Fibroblast of lung (primary cell): ENCODE measurements at regions not wholly inside any gene's neighbourhood (a gene's known extent, or its start where the extent isn't known, plus 50 kb on each side); places are given as distances from the start of the nearest gene placed in this dataset.

Experiments used
- EZH2 ChIP-seq: IDR thresholded peaks from 2 replicates; pipeline ENCODE4 v1.5.1; 2012; ENCODE audit warnings: low read length, control low read depth, mild to moderate bottlenecking; ENCODE audit errors: missing control alignments
- TF ChIP-seq, protein P1 (sequence below), 2 donors: IDR thresholded peaks in 1 of 2; conservative IDR thresholded peaks in 1 of 2; 1 replicate in 1 of 2; 2 replicates in 1 of 2; pipeline ENCODE4 v1.5.1; 2011 to 2012; ENCODE audit warnings: low read length in 2 of 2, control low read depth in 1 of 2, inconsistent platforms in 1 of 2, low read depth in 1 of 2, mild to moderate bottlenecking in 1 of 2

DNA sequence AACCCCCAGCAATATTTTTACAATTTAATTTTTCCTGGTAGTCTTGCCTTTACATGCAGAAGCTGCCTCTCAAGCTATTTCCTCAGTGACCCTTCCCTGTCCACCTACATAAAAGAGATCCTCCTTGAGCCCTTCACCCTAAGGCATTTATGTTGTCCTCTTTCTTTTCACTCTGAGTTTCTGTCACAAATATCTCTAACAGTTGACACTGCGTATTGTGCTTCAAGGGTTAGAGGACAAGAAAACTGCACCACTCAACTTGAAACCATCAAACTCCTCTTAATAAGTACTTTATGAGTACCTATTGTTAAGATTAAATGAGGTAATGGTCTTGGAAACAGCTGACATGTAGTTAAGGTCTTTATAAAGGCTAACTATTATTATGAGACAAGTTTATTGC, 557.7 kb downstream of the TRHDE start:
- TF ChIP-seq, protein P1, sequence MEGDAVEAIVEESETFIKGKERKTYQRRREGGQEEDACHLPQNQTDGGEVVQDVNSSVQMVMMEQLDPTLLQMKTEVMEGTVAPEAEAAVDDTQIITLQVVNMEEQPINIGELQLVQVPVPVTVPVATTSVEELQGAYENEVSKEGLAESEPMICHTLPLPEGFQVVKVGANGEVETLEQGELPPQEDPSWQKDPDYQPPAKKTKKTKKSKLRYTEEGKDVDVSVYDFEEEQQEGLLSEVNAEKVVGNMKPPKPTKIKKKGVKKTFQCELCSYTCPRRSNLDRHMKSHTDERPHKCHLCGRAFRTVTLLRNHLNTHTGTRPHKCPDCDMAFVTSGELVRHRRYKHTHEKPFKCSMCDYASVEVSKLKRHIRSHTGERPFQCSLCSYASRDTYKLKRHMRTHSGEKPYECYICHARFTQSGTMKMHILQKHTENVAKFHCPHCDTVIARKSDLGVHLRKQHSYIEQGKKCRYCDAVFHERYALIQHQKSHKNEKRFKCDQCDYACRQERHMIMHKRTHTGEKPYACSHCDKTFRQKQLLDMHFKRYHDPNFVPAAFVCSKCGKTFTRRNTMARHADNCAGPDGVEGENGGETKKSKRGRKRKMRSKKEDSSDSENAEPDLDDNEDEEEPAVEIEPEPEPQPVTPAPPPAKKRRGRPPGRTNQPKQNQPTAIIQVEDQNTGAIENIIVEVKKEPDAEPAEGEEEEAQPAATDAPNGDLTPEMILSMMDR (conservative IDR thresholded peaks at IDR 0.05 in 1 of 2, IDR thresholded peaks at IDR 0.05 in 1 of 2; ENCODE audit: low read depth in 1 of 2, low read length in 2 of 2) = no peak
- no peak for TF ChIP-seq EZH2
